DND-41 (cell line): ENCODE measurements at regions not wholly inside any gene's neighbourhood (a gene's known extent, or its start where the extent isn't known, plus 50 kb on each side); places are given as distances from the start of the nearest gene placed in this dataset.
A peak's percentile ranks its signal among the peaks of the same experiment; 100 is the strongest.
"Not testable (repeated sequence)": the region's sequence is repeated elsewhere in the genome, so short reads cannot be mapped to it uniquely, and the experiment has no call there.

Experiments
- ATAC-seq: fragments of 200-7000 bp; cut with Tn5 transposase; 3 replicates; pipeline ENCODE4 v1.9.1; 2021; ENCODE audit warnings: low read depth; ENCODE audit not compliant: insufficient read depth
- DNase-seq: peaks from one replicate; pipeline ENCODE4 v3.0.0-alpha.2; 2020
- H2AFZ ChIP-seq: 2 replicates; pipeline ENCODE4 v1.6.0; 2012; ENCODE audit warnings: low read depth, low read length
- H3K27ac ChIP-seq: 2 replicates; pipeline ENCODE4 v1.5.1; 2012; ENCODE audit warnings: low read length, inconsistent platforms
- H3K27me3 ChIP-seq: fragments of 200-600 bp; sonication (generic); 2 replicates; pipeline ENCODE4 v1.6.0; 2012; ENCODE audit warnings: low read length, mild to moderate bottlenecking, inconsistent platforms; ENCODE audit not compliant: insufficient read depth, poor library complexity
- H3K36me3 ChIP-seq: 2 replicates; pipeline ENCODE4 v1.5.1; 2012; ENCODE audit warnings: low read length, inconsistent platforms; ENCODE audit not compliant: insufficient read depth
- H3K4me1 ChIP-seq: 2 replicates; pipeline ENCODE4 v1.5.1; 2012; ENCODE audit warnings: mild to moderate bottlenecking, low read length; ENCODE audit not compliant: insufficient read depth
- H3K4me2 ChIP-seq: 2 replicates; pipeline ENCODE4 v1.6.0; 2012; ENCODE audit warnings: mild to moderate bottlenecking, moderate library complexity, low read length, inconsistent platforms; ENCODE audit not compliant: insufficient read depth
- H3K4me3 ChIP-seq, 2 experiments: fragments of 200-600 bp in 1 of 2; shearing (Covaris generic) in 1 of 2; 2 replicates each; pipeline ENCODE4 v1.5.1; 2012 to 2016; ENCODE audit warnings: inconsistent platforms in 2 of 2, low read length in 2 of 2, mild to moderate bottlenecking in 2 of 2, low read depth in 1 of 2, moderate library complexity in 1 of 2
- H3K79me2 ChIP-seq: 2 replicates; pipeline ENCODE4 v1.6.0; 2012; ENCODE audit warnings: low read length, inconsistent platforms; ENCODE audit not compliant: insufficient read depth
- H3K9ac ChIP-seq: 2 replicates; pipeline ENCODE4 v1.6.0; 2012; ENCODE audit warnings: low read depth, mild to moderate bottlenecking, inconsistent platforms, low read length, moderate library complexity
- H3K9me3 ChIP-seq: 2 replicates; pipeline ENCODE4 v1.5.1; 2012; ENCODE audit warnings: low read length, moderate library complexity, mild to moderate bottlenecking, inconsistent platforms; ENCODE audit not compliant: insufficient read depth, severe bottlenecking
- H4K20me1 ChIP-seq: 2 replicates; pipeline ENCODE4 v1.6.0; 2012; ENCODE audit warnings: low read length; ENCODE audit not compliant: insufficient read depth
- EZH2 ChIP-seq: IDR thresholded peaks from 3 replicates; pipeline ENCODE4 v1.6.1; 2012; ENCODE audit warnings: borderline replicate concordance, low read depth, mild to moderate bottlenecking, moderate library complexity, low read length, inconsistent platforms; ENCODE audit not compliant: severe bottlenecking
- TF ChIP-seq, protein P1 (sequence below): IDR thresholded peaks from 2 replicates; pipeline ENCODE4 v1.5.1; 2012; ENCODE audit warnings: borderline replicate concordance, low read length, moderate library complexity, mild to moderate bottlenecking; ENCODE audit not compliant: poor library complexity, severe bottlenecking; ENCODE audit errors: extremely low read depth

DNA sequence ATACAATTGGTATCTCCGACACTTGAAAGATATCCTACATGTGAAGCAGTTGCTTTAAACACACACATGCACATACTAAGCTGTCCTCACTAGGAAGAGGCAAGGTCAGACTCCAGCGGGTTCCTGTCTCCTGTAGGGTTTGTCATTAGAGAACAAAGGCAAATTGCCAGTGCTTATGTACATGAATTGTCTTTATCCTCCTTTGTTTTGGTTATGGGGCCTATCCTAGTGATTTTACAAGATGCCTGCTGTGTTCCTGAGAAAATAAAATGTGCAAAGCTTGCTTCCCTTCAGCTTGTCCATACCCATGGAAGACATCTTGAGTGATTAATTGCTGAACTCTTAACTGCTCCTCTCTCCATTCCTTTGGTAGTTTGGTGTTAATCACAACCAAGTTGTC is 86.7 kb upstream of the SLC39A10 start:
- Histone ChIP-seq H3K27ac (peak overlapping the region; percentile 91), H3K4me2 (no peak overlapping the region), H3K4me1 (peaks cover 65% of the 10 kb centered on the region), H3K27me3 (no peaks in the 10 kb centered on the region), H3K9ac (peak overlapping the region; percentile 44), H3K36me3 (no peaks in the 10 kb centered on the region), H3K79me2 (no peaks in the 10 kb centered on the region), H3K9me3 (no peaks in the 10 kb centered on the region), H2AFZ (peak overlapping the region; percentile 78), H3K4me3 (no peak overlapping the region), H4K20me1 (no peaks in the 10 kb centered on the region)
- TF ChIP-seq, protein P1, sequence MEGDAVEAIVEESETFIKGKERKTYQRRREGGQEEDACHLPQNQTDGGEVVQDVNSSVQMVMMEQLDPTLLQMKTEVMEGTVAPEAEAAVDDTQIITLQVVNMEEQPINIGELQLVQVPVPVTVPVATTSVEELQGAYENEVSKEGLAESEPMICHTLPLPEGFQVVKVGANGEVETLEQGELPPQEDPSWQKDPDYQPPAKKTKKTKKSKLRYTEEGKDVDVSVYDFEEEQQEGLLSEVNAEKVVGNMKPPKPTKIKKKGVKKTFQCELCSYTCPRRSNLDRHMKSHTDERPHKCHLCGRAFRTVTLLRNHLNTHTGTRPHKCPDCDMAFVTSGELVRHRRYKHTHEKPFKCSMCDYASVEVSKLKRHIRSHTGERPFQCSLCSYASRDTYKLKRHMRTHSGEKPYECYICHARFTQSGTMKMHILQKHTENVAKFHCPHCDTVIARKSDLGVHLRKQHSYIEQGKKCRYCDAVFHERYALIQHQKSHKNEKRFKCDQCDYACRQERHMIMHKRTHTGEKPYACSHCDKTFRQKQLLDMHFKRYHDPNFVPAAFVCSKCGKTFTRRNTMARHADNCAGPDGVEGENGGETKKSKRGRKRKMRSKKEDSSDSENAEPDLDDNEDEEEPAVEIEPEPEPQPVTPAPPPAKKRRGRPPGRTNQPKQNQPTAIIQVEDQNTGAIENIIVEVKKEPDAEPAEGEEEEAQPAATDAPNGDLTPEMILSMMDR, result no peak
- TF ChIP-seq EZH2, result no peak
- ATAC-seq, result peak; percentile 58
- no peak for DNase-seq

DNA sequence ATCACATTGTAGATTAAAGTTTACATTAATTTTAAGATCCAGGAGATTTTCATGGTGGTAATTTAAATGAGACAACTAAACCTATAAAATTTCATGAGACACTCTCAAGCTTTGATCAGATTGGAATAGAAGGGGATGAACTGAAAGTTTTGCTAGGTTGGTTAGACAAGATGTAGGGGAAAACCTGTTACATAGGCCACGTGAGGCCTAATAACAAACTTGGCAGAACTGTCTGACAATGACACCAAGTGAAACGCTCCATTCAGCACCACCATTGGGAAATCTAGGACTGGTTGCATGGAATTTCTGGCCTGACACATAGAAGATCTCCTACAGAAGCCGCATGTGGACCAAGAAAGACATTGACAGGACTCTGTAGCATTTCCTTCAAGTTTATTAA is 87.8 kb upstream of the SLC39A10 start:
- Histone ChIP-seq H2AFZ (peak overlapping the region; percentile 78), H3K4me2 (peak overlapping the region; percentile 7; the same call in 1 of the 2 replicates), H3K36me3 (no peaks in the 10 kb centered on the region), H3K9ac (peak overlapping the region; percentile 44), H3K4me1 (peaks cover 65% of the 10 kb centered on the region), H3K9me3 (no peaks in the 10 kb centered on the region), H3K27me3 (no peaks in the 10 kb centered on the region), H3K4me3 (no peak overlapping the region), H3K27ac (peak overlapping the region; percentile 91), H4K20me1 (no peaks in the 10 kb centered on the region), H3K79me2 (no peaks in the 10 kb centered on the region)
- no peak for DNase-seq
- TF ChIP-seq, protein P1, result no peak
- TF ChIP-seq EZH2, result no peak
- ATAC-seq, result peak; percentile 49

DNA sequence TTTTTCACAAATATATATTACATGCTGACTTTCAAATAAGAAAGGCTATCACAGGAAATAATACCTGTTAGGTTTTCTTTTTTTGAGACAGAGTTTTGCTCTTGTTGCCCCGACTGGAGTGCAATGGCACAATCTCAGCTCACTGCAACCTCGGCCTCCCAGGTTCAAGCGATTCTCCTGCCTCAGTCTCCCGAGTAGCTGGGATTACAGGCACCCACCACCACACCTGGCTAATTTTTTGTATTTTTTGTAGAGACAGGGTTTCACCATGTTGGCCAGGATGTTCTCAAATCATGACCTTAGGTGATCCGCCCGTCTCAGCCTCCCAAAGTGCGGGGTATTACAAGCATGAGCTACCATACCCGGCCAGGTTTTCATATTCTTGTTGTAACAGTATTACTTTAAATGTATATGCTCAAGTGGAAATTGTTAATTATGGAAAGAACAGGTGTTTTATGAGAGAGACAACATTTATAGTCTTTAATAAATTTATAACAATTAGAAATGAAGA is 92.3 kb upstream of the SLC39A10 start:
- H3K4me3 ChIP-seq, DNase-seq, H3K27me3 ChIP-seq, H3K4me2 ChIP-seq, H3K36me3 ChIP-seq, H3K9ac ChIP-seq, H3K9me3 ChIP-seq, H2AFZ ChIP-seq, H4K20me1 ChIP-seq, ATAC-seq: not testable (repeated sequence)
- Histone ChIP-seq H3K27ac (peak overlapping the region; percentile 70), H3K4me1 (peaks cover 63% of the 10 kb centered on the region), H3K79me2 (peaks cover 17% of the 10 kb centered on the region)

DNA sequence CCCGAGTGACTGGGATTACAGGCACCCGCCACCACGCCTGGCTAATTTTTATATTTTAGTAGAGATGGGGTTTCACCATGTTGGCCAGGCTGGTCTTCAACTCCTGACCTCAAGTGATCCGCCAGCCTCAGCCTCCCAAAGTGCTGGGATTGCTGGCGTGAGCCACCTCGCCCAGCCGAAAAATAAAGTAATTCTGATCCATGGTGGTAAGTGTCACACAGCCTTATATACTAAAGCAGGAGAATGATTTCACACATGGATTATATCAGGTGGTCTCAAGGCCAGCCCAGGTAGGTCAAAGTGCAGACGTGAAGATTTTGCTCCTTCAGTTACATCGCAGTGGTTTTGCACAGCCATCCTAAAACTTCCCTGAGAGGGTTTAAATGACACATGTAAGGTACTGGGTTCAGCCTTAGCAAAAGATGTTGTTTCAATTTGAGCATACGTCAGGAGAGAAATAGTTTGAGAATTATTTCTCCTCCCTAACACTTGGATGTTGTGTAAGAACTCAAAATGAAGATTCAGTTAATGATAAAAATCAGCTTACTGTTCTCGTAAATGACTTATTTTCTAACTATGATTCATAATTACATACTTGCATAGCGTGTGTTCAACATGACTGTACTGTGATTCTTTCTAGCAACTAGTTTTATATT is 93.0 kb upstream of the SLC39A10 start:
- peak overlapping the region; percentile 70 for H3K27ac ChIP-seq
- H3K4me3 ChIP-seq, result no peak overlapping the region
- H2AFZ ChIP-seq, result no peak overlapping the region; the same call in 1 of the 2 replicates
- H3K4me1 ChIP-seq, result peaks cover 60% of the 10 kb centered on the region
- H3K9me3 ChIP-seq, result no peaks in the 10 kb centered on the region
- ATAC-seq (no peak), DNase-seq (no peak)
- no peak overlapping the region for H3K4me2 ChIP-seq
- no peaks in the 10 kb centered on the region for H4K20me1 ChIP-seq
- peaks cover 17% of the 10 kb centered on the region for H3K79me2 ChIP-seq
- no peaks in the 10 kb centered on the region for H3K36me3 ChIP-seq
- H3K9ac ChIP-seq, result peak overlapping the region; percentile 11
- TF ChIP-seq, protein P1, result no peak
- no peaks in the 10 kb centered on the region for H3K27me3 ChIP-seq
